IPS-11a (cell line): ENCODE measurements at regions not wholly inside any gene's neighbourhood (a gene's known extent, or its start where the extent isn't known, plus 50 kb on each side); places are given as distances from the start of the nearest gene placed in this dataset.
A peak's percentile ranks its signal among the peaks of the same experiment; 100 is the strongest.

Source experiments
- H3K4me3 ChIP-seq: one replicate; pipeline ENCODE4 v1.5.1; 2013; ENCODE audit warnings: low read depth, low read length, control low read depth

DNA sequence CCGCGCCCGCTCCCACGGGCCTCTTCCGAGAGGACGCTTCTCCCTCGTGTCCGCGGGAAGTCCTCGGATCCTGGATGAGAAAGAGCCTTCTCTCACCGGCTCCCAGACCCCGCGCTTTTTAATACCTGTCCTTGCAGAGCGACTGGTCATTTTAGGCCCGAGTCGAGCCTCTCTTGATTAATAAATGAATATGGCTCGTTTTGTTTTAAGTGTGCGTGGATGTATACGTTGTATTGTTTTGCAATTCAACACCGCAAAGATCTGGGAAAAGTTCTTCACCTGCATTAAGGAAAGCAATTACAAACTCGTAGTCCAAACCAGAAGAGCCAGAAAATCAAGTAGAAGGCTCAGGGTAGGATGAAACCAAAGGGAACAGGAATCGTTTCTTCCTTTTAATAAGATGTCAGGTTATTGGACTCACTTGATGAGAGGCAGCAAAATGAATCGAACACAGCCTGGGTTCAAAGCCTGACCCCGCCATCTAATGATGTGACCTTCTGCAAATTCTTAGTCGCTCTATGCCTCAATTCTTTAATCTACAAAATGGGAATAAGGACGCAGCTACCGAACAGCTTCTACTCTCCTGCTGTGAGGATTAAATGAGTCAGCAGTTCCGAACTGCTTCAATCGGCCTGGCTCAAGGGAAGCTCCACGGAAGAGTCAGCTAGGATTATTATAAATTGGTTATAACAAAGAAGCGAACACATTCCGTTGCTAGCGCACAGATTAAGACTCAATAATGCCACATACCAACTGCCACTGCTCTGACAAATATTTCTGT lies 277.8 kb upstream of the NEBL start:
- H3K4me3 ChIP-seq = peak overlapping the region; percentile 83

DNA sequence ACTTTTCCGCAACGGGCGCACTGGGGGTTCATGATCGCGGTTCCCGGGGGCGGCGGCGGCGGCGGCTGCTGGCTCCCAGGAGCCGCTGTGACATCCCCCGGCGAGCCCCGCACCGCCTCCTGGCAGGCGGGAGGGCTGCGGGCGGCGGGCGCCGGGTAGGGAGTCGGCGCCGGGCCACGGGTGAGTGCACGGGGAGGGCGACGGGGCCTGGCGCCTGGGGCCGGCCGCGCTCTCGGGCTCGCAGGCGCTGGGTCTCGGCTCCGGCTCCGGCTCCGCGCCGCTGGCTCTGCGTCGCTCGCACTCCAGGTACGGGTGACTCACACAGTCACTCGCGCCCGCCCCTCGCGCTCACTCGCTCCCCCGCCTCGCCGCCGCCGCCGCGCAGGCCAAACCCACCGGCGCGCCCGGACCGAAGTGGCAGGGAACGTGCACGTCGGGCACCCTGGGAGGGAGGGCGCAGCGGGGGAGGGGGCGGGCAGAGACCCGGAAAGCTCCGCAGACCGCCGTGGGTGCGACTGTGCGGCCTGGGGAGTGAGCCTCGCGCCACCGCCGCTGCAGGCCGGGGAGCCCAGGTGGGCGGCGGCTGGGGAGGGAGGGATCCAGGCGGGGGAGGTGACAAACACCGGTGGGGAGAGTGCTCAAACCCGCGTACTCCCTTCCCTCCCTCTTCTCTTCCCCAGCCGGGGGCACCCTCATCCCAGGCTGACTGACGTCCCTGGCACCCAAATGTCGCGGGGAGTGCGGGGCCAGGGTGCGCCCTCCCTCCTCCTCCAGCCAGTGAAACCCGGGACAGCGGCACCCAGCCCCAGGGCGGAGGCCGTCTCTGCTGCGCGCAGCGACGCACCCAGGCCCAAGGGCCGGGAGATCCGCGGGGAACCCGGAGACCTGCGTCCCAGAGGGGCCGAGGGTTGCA lies 276.9 kb upstream of the NEBL start:
- H3K4me3 ChIP-seq = peak overlapping the region; percentile 83

DNA sequence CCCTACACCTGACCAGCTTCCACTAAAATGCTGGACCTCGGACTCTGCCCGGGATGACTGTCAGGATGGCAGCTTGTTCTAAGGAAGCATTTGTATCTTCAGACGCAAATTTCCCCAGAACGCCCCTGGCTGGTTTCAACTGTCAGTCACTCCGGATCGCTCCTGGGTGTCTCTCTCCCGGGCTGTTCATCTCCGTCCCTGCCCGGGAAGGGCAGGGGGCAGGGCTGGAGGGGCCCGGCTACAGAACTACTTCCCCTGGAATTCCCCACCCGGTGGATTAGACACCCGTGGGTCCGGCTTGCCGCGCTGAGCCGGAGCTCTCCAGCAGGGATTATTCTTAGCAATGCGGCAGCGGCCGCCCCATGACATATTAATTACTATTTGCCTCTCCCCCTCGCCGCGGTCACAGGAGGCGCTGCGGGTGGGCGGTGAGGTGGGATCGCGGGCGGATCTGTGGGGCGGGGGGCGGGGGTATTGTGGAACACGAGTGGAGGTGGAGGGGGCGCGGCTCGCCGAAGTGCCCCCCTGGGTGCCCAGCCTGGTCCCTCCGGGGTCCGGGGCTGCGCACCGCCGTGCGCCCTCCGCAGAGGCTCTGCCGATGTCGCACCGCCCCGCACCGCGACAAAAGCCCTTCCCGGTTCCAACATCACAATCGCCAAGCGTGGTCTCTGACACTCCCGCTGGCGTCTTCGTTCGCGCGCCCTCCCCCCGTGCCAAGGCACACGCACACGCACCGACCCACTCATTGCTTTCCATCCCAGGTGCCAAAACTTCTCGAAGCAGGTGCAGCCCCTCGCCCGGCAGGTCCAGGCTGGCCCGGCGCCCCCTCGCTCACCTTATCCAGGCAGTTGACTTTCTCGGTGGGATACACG lies 276.1 kb upstream of the NEBL start:
- peak overlapping the region; percentile 83 for H3K4me3 ChIP-seq

DNA sequence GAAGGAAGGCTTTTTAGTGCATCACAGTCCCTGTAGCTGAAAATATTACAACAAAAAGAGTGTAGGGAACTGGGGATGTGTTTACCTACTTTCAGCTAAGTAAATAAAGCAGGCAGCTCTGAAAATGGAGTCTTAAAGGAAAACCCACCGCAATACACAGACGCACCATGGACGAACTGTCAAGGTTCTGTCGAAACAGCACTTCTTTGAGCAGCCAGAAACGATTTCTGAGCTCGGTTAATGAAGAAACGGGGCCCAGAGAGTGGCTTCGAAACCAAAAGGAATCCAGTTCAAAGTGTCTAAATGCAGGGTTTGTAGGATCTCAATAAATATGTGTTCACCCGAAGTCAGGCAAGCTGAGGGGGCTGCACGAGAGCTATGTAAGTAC lies 275.4 kb upstream of the NEBL start:
- no peak overlapping the region for H3K4me3 ChIP-seq

DNA sequence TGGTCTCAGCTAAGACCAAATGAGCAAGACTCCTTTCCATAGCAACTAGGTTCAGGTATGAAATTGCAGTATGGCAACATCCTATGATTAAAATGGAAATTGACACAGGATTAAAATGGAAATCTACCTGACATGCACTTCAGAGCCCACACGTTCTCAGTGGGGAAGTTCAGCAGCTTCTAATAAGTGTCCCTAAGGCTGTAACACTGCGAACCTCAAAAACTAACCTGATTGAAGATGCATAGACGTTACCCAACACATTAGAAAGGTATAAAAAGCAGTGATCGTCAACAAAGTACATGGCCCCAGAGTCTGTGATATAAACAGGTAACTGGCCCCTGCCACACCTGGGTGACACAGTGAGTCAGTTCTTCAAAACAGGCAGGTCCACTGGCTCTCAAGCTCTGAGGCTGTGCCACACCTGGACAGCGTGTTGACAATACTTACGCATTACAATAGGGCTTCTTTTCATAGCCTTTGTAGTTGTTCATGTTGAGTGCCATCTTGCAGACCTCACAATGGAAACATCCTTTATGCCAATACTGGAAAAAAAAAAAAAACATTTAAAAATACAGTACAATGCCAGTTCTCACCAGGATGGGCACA lies 274.9 kb upstream of the NEBL start:
- no peak overlapping the region for H3K4me3 ChIP-seq

DNA sequence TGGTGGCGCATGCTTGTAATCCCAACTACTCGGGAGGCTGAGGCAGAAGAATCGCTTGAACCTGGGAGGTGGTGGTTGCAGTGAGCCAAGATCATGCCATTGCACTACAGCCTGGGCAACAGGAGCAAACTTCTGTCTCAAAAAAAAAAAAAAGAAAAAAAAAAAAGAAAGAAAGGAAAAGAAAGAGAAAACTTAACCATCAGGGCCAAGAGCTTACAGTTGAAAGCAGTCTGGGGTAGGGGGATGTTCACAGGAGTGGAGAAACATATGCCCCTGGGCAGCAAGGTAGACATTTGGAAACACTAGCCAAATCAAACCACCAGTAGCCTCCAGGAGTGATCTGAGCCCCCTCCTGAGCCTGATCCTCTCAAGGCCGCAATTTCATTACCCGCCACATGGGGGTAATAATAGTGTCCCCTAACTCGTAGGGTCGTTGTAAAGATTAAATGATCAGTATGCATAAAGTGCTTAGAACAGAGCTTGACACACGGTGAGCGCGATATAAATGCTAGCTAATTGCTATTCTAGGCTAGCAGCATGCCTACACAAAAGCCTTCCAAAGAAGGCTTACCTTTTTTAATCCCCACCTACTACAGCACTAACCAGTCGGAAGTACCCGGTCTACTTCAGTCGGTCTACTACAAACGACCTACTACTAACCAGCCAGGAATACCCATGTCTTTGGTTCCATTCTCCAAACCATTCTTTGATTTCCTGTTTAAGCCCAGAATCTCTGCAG lies 274.3 kb upstream of the NEBL start:
- H3K4me3 ChIP-seq = no peak overlapping the region

DNA sequence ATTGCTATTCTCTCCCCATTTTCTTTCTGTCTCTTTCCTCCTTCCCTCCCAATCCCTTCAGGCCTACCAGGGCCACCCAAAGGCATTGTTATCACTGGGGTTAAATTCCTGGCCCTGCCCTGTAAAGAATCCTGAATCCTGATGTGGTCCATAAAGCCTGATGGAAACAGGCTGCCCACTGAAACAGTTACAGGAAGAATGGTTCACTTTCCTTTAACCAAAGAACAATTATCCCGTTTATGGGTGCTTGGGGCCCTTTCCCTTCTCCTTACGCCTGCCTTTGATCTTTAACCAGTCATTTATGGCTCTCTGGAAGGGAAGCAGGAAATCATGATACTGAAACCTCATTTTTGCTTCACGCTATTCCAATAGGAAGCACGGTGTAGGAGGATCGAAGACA lies 273.1 kb upstream of the NEBL start:
- H3K4me3 ChIP-seq = no peak overlapping the region

- H3K4me3 ChIP-seq = no peak overlapping the region
These were observed 272.2 kb upstream of the NEBL start for GRCh38 chr10:21169271-21169670.

DNA sequence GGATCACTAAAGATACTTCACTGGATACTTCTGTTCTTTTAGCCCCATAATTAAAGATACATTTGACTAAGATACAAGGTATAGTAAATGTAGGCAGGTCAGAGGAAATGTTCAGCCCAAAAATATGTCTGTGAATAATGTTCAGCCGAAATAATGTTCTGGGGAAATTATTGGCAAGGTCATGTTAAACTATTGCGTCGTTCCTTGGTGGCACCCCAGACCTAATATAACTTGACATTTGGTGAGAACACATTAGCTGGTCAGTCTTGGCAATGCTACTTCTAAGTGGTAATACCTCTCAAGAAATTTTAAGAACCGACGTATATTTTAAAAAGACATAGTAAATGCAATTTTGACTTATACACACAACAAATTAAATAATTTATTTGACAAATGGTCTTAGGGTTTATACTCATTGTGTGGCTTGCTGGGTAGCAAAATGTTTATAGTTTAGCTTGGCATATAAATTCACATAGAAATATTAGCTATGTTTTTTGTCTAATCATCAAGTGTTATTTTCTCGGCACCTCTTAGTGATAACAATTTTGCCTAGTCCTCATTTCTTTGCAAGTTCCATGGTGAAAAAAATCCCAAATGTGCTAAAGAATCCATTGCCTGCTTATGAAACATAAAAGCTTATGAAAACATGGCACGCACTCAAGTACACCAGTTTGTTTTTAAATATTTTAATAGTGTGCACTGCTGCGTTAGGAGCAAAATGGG lies 270.3 kb upstream of the NEBL start:
- H3K4me3 ChIP-seq = no peak overlapping the region

- H3K4me3 ChIP-seq = no peak overlapping the region
These were observed 269.6 kb upstream of the NEBL start for GRCh38 chr10:21166557-21167287.

- no peak overlapping the region for H3K4me3 ChIP-seq
These were observed 268.4 kb upstream of the NEBL start for GRCh38 chr10:21165489-21165888.

- H3K4me3 ChIP-seq = no peak overlapping the region
These were observed 267.6 kb upstream of the NEBL start for GRCh38 chr10:21164687-21165086.

- no peak overlapping the region for H3K4me3 ChIP-seq
These were observed 265.8 kb upstream of the NEBL start for GRCh38 chr10:21162948-21163347.

DNA sequence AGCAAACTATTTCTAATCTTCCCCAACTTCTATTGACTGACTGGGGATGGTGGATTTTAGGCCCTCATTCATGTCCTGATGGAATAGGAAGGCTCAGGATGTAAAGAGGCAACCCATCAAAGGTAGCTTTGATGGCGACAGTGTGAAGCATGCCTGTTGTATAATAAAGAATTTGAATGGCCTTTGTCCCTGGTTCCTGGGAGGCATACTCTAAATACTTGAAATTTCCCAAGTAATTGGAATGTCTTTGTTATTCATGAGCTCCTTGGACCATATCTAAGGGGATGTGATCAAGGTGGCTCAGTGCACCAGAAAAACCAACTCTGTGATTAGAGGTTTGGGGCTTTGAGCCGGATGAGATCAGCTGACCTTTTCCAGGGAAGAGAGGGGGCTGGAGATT lies 264.5 kb upstream of the NEBL start:
- H3K4me3 ChIP-seq = no peak overlapping the region

DNA sequence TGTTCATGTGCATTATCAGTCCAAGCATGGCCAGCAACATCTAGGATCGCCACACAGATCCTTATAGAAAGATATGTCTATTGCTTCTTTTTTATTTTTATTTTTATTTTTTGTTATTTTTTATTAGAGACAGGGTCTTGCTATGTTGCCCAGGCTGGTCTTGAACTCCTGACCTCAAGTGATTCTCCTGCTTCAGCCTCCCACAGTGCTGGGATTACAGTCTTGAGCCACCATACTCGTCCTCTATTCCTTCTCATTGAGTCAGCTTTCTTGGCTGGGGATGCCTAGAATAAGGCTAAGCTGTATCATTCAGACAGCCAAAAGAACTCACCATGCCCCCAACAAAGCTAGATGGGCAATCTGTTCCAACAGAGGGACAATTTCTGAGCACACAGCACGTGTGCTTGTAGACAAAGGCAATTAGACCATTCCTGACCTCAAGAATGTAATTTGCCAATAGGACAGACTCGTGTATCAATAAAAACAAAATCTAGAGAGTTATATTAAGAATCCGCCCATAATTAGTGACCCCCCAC lies 264.0 kb upstream of the NEBL start:
- no peak overlapping the region for H3K4me3 ChIP-seq

DNA sequence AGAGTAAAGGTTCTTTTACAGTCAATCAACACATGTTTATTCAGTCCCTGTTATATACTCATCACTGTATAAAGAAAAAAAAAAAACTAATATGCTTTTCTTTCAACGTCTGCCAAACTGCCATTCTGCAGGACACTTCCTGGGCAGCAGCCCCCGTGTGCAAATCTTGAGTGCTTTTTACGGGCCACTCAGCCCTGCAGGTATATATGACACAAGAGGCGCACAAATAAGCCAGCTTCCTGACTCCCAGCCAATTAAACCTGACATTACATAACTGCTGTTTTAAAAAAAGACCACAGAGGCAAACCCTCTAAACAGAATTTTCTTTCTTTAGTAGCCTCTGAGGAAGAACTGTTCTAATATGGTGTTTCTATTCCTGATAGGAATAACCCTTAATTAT lies 263.0 kb upstream of the NEBL start:
- no peak overlapping the region for H3K4me3 ChIP-seq

DNA sequence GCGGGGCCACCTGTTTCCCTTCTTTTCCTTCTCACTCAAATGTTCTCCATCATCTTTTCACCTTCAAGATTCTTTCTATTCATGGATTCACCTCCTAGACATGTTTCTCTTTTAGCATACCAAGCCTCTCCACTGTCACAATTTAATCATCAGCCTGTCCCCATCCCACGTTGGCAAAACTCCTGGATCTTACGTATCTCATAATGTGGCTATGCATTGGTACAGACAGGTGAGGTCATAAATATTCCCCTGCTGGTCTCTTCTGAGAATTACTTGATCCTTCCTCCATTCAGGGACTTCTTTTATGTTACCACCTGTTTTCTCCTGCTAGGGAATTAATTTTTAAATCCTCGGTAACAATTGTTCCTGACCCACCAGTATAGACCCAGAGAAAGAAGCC lies 262.6 kb upstream of the NEBL start:
- H3K4me3 ChIP-seq = no peak overlapping the region

DNA sequence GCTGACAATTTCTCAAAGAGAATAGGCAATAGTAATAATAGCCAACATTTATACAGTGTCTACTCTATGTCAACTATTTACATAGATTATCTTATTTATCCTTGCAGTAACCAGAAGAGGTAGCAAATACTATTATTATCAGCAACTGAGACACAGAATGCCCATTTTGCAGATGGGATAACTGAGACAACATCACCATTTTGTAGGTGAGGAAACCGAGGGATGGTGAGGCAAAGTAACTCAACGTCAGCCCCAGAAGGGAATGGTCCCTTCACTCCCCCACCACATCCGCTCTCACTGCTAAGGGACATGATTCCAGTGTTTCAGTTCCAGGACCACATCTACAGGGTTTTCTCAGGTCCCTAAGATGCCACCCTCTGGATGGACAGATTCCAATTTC lies 261.2 kb upstream of the NEBL start:
- no peak overlapping the region for H3K4me3 ChIP-seq

GRCh38 chr10:21157664-21158063 lies 260.6 kb upstream of the NEBL start:
- no peak overlapping the region for H3K4me3 ChIP-seq
